ENCODE measurements at regions not wholly inside any gene's neighbourhood (a gene's known extent, or its start where the extent isn't known, plus 50 kb on each side); places are given as distances from the start of the nearest gene placed in this dataset.
A peak's percentile ranks its signal among the peaks of the same experiment; 100 is the strongest.

DNA sequence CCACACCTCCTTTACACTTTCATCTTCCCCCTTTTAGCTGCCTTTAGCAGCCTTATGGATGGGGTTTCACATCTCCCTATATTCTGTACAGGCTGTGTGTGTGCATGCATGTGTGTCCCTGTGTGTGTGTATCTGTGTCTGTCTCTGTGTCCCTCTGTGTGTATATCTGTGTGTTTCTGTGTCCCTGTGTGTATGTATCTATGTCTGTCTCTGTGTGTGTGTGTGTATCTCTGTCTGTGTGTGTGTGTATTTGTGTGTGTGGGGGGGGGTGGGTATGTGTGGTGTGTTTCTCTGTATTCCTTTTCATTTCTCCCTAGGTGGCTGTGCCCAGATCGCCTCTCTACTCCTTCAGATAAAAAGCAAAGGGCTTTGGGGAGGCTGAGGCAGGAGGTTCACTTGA is 52.2 kb upstream of the CD83 start:
- DNase-seq (ENCODE audit: low spot score), result no peak

DNA sequence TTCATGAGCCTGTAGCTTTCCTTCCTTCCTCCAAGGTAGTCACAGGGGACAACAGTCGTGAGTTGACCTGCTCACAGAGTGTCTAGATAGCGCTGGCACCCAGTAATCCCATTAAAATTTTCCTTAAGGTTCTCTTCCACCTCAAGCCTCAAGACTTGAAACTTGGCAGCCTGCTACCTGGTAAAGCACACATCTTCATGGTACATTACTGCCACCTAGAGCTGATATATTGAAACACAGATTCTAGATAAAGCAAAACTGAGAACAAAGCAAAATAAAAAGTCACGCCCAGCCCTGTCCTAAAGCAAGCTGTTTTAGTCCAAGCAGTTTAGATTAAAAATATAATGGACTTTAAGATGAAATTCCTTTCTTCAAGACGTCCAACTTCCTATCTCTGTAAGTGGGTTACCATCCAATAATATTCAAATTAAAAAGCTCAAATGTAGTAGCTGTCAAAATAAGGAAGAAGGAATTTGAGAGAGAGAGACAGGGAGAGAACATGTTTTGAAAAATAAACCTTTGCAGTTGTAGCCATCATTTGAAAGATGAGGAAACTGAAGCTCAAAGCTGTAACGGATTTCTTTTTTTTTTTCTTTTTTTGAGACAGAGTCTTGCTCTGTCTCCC is 50.7 kb upstream of the CD83 start:
- peak; percentile 79 for DNase-seq (ENCODE audit: low spot score)

DNA sequence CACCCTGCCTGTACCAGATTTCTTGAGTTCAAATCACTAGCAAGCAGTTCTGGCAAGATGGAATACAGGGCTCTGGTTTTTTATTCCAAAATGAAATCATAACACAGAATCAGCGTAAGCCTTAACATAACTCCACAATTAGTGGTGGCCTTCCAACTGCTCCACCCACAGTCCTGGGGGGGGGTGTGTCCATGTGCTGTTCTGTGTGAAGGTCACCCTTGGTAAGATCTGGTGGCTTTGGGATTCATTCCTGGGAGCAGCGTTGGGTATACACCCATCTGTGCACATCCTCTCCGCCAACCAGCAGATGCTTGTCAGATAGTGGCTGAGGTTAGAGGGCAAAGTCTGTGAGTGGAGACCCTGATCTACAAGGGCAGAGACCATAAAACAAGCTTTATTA is 49.9 kb upstream of the CD83 start:
- DNase-seq (ENCODE audit: low spot score), result no peak

Measured in H4 (cell line).